ENCODE measurements at regions not wholly inside any gene's neighbourhood (a gene's known extent, or its start where the extent isn't known, plus 50 kb on each side); places are given as distances from the start of the nearest gene placed in this dataset.
"Not testable (repeated sequence)": the region's sequence is repeated elsewhere in the genome, so short reads cannot be mapped to it uniquely, and the experiment has no call there.

DNA sequence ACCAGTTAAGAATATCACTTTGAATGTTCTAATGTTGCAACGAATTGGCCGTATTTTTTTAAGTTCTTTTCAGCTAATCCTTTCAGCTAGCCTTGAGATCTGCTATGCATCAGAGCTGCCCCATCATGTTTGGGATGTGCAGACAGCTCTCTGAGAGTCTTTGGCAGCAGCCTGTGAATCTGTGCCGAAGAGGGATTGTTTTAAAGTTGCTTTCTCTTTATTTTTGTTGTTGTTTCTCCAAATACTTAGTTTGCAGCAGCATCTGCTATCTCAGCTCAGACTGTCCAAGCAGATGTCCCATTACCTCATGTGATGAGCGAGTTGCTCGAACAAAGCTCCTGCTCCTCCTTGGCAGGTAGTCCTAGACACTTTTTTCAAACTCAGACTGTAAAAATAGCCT, 1002.5 kb upstream of the INTU start:
- DNase-seq, result no peak

GRCh38 chr4:126633306-126633705, 999.5 kb upstream of the INTU start:
- DNase-seq, result no peak

- no peak for DNase-seq
Measured at GRCh38 chr4:126637706-126638105, 995.1 kb upstream of the INTU start.

DNA sequence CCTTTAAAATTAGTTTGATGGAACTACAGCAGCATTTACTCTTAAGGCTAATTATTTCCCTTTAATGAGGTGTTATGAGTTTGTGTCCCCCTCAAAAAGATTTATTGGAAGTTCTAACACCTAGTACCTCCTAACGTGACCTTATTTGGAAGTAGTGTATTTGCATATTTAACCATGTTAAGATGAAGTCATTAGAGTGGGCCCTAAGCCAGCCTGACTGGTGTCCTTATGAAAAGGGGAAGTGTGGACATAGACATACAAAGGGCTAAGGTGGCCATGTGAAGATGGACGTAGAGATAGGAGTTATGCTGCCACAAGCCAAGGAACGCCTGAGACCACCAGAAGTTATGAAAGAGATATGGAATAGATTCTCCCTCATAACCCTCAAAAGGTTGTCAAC, 985.4 kb upstream of the INTU start:
- no peak for DNase-seq

DNA sequence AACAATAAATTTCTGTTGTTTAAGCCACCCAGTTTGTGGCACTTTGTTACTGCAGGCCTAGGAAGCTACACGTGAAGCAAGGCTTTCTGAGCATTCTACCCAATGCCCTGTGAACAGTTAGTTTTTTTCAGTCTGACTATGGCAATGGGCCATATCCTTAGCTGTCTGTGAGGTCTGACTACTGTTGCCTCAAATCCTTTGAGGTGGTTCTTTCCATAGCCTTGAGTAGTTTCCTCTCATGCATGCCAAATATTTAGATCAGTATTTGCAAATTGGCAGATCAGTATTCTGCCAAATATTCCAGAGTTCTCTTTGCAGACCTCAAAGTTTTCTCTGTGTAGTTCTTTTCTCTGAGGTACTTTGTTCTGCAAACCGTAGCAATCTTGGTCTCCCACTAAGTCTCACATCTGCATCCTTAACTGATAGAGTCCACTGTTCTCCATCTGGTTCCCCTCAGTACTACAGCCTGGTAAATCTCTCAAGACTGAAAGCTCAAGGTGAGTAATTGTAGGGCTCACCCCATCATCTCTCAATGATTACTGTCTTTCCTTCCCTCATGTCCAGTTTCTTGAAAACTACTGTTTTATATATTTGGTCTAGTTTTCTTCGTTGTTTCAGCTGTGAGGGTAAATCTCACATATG, 984.9 kb upstream of the INTU start:
- DNase-seq, result no peak

DNA sequence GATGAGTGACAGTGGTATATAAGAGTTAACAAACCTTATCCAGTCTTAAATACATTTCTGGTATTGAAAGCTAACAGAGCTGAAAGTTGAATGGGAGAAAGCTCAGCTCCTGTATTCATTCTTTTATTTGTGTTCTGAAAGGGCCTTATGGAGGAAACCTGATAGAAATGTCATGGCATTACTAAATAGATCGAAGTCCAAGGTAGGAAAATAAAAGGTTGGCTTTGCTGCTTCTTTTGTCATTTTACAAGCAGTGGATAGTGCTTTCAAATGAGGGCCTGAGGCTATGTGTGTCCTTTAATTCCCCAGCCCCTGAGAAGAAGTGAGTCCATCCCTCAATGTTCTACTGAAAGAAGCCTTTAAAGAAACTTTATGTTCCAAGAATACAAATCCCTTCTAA, 974.3 kb upstream of the INTU start:
- no peak for DNase-seq

DNA sequence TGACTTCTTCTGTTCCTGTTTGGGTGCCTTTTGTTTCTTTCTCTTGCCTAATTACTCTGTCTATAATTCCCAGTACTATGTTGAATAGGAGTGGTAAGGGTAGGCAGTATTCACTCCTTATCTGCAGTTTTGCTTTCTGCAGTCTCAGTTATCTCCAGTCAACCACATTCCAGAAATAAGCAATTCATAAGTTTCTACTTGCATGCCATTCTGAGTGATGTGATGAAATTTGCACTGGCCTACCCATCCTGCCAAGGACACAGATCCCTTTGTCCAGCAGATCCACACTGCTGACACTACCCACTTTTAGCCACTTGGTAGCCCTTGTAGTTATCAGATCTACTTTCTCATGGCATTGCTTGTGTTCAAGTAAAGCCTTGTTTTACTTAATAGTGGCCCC, 971.6 kb upstream of the INTU start:
- DNase-seq, result no peak

- no peak for DNase-seq
Measured at GRCh38 chr4:126664839-126665238, 967.9 kb upstream of the INTU start.

- DNase-seq, result not testable (repeated sequence)
Measured at GRCh38 chr4:126670038-126670437, 962.7 kb upstream of the INTU start.

- peak; percentile 52 for DNase-seq
Measured at GRCh38 chr4:126678618-126679017, 954.1 kb upstream of the INTU start.

DNA sequence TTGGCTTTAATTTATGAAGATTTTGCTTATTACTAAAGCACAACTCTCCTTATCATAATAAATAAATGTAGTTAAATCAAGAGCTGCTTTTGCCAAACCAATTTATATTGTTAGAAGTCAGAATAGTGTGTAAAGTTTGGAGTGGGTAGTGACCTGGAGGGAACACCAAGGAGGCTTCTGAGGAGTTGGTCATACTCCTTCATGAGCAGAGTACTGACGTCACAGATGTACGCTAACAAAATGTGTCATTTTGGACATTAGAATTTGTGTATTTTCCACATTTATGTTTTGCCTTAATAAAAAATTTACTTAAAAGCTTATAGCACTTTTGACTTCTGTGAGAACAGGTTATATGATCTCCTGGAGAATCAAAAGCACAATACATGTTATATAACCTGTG, 953.5 kb upstream of the INTU start:
- DNase-seq, result no peak

GRCh38 chr4:126682250-126682649, 950.5 kb upstream of the INTU start:
- no peak for DNase-seq

DNA sequence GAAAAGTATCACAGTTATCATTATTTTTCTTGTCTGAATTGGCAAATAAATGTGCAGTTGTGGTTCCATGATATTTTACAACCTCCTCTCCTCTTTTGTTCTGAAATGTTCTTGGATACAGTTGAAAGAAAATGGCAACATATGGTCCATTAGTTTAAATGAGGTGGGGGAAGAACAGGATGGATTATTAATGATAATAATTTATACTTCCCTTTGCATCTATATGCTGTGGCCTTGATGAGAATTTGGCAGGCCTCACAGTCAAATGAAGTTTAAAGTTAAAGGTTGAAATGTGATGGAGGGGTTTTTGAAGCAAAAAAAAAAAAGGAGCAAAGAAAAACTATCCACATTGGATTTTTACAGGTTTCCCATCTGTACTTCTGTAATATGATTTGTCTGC, 946.3 kb upstream of the INTU start:
- DNase-seq, result no peak

GRCh38 chr4:126687655-126688358, 945.0 kb upstream of the INTU start:
- DNase-seq, result no peak

DNA sequence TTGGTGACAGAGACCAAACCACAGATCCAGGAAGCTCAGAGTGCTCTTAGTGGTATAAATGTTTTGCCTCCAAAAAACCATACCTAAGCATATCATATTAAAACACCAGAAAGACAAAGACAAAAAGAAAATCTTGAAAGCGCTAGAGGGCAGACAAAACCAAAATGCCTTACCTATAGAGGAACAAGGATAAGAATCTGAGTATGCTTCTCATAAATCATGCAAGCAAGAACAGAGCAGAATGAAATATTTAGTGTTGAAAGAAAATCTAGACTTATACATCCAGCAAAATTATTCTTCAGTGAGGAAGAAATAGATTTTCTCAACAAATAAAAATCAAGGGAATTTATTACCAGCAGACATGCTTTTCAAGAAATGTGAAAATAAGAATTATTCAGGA, 941.0 kb upstream of the INTU start:
- no peak for DNase-seq

GRCh38 chr4:126697748-126698147, 935.0 kb upstream of the INTU start:
- no peak for DNase-seq

GRCh38 chr4:126698224-126698623, 934.5 kb upstream of the INTU start:
- no peak for DNase-seq

GRCh38 chr4:126701756-126702155, 931.0 kb upstream of the INTU start:
- peak; percentile 9 for DNase-seq

DNA sequence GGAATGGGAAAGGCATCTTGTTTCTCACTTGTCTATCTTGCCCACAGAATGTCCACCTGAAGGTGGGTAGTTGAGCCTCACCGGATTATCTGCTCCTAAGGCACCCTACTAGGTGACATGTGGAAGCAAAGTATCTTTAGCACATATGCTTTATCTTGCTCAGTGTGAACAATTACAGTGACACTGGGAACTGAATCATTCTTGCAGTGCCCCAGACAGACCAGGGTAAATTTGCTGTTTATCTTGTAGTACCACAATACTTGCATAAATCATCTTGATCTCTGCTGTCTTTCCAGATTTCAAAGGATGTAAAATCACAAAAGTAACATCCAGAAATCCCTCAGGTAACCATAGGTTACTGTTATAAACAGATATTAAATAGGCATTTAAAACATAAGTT, 930.0 kb upstream of the INTU start:
- no peak for DNase-seq

DNA sequence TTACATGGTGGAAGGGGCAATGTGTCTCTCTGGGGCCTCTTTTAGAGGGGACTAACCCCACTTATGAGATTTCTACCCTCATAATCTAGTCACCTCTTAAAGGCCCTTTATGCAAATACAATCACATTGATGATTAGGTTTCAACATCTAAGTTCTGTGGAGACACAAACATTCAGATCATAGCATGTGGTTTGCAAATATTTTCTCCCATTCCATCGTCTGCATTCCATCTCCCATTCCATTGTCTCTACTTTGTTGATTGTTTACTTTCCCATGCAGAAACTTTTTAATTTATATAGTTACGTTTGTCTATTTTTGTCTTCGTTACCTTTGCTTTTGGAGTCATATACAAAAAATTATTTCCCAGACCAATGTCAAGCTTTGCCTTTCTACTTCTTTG, 927.5 kb upstream of the INTU start:
- DNase-seq, result no peak

GRCh38 chr4:126708716-126709115, 924.0 kb upstream of the INTU start:
- no peak for DNase-seq

DNA sequence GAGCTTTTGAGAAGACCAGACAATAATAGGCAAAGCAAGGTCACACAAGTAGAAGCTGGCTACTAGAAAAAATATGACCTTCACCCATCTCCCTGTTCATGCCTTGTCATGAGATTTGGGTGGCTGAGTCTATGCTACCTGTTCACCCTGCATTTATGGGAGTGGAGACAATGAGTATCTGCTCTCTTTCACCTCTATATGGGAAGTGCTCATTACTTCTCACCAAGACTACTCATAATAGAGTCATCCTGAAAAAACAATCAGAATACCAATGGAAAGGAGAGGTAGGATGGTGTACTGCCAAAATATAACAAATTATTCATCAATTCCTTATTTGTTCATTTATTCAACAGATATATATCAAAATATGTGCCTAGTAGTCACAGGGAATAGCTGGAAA, 921.8 kb upstream of the INTU start:
- DNase-seq, result no peak

GRCh38 chr4:126715067-126715466, 917.7 kb upstream of the INTU start:
- DNase-seq, result no peak

DNA sequence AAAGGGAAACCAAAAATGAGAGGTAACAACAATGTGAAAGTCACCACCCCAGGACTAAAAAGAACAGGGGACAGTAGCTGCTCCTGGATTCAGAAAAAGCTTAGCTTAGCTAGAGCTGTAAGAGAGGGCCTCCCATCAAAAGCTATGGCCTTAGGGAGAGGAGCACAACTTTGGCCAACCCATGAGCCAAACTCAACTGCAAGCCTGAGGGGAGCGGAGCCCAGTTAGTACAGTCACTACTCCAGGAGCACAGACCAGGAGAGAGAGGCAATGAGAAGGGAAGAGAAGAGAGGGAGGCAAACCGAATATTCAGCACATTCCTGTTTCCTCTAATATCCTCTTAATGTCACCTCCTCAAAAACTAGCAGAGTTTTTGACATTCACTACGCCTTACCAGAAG, 917.1 kb upstream of the INTU start:
- no peak for DNase-seq

GRCh38 chr4:126718136-126718535, 914.6 kb upstream of the INTU start:
- no peak for DNase-seq
